KMS-11 (cell line): ENCODE measurements at regions not wholly inside any gene's neighbourhood (a gene's known extent, or its start where the extent isn't known, plus 50 kb on each side); places are given as distances from the start of the nearest gene placed in this dataset.

Source experiments
- H2AFZ ChIP-seq: fragments of 200-600 bp; sonication (generic); 2 replicates; pipeline ENCODE4 v1.6.1; 2016; ENCODE audit warnings: antibody characterized with exemption, mixed run types, low read depth
- H3K27ac ChIP-seq: fragments of 200-600 bp; sonication (generic); 2 replicates; pipeline ENCODE4 v1.6.1; 2016; ENCODE audit warnings: mild to moderate bottlenecking, mixed run types
- H3K27me3 ChIP-seq: fragments of 200-600 bp; sonication (generic); 2 replicates; pipeline ENCODE4 v1.6.1; 2017; ENCODE audit warnings: mild to moderate bottlenecking, low read depth, mixed run types, moderate library complexity; ENCODE audit not compliant: insufficient read depth
- H3K36me3 ChIP-seq: fragments of 200-600 bp; sonication (generic); 2 replicates; pipeline ENCODE4 v1.6.1; 2017; ENCODE audit warnings: mild to moderate bottlenecking, mixed run types; ENCODE audit not compliant: insufficient read depth
- H3K4me1 ChIP-seq: fragments of 200-600 bp; sonication (generic); 2 replicates; pipeline ENCODE4 v1.6.1; 2016; ENCODE audit warnings: mild to moderate bottlenecking, low read depth, mixed run types; ENCODE audit not compliant: poor library complexity, severe bottlenecking
- H3K4me2 ChIP-seq: fragments of 200-600 bp; sonication (generic); 2 replicates; pipeline ENCODE4 v1.7.0; 2016; ENCODE audit warnings: mild to moderate bottlenecking, mixed run types
- H3K4me3 ChIP-seq: fragments of 200-600 bp; sonication (generic); IDR thresholded peaks from 2 replicates; pipeline ENCODE4 v1.6.1; 2017; ENCODE audit warnings: low read depth, low read length, mixed read lengths; ENCODE audit not compliant: insufficient read depth
- H3K79me2 ChIP-seq: fragments of 200-600 bp; sonication (generic); 2 replicates; pipeline ENCODE4 v1.6.1; 2016; ENCODE audit warnings: low read depth, mixed run types; ENCODE audit not compliant: insufficient read depth
- H3K9ac ChIP-seq: fragments of 200-600 bp; sonication (generic); 2 replicates; pipeline ENCODE4 v1.6.1; 2016; ENCODE audit warnings: mild to moderate bottlenecking, mixed run types
- H4K20me1 ChIP-seq: fragments of 200-600 bp; sonication (generic); 2 replicates; pipeline ENCODE4 v1.6.1; 2016; ENCODE audit warnings: mild to moderate bottlenecking, mixed run types; ENCODE audit not compliant: insufficient read depth
- TF ChIP-seq, protein P1 (sequence below): fragments of 200-600 bp; sonication (generic); conservative IDR thresholded peaks from 2 replicates; pipeline ENCODE4 v1.6.1; 2017; ENCODE audit warnings: low read depth, mild to moderate bottlenecking, antibody characterized with exemption, low read length, moderate library complexity, mixed read lengths

DNA sequence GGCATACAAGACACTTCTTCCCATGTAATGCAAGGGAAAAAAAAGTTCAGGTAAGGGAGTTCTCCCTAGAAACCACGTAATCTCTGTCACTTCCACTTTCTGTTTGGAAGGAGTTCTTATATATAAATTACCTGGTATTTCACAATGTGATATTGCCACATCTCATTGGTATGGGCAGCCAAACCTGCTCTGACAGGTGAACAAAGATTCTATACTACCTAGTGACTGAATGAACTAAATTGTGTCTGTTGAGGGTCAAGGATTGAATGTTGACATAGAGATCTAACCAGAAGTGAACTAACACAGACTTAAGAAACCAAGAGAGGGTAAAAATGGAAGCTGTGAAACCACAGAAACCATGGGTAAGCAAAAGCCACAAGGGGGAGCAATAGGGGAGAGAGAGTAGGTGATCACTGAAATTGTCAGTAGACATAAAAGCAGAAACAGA lies 161.3 kb downstream of the RPL10L start:
- TF ChIP-seq, protein P1, sequence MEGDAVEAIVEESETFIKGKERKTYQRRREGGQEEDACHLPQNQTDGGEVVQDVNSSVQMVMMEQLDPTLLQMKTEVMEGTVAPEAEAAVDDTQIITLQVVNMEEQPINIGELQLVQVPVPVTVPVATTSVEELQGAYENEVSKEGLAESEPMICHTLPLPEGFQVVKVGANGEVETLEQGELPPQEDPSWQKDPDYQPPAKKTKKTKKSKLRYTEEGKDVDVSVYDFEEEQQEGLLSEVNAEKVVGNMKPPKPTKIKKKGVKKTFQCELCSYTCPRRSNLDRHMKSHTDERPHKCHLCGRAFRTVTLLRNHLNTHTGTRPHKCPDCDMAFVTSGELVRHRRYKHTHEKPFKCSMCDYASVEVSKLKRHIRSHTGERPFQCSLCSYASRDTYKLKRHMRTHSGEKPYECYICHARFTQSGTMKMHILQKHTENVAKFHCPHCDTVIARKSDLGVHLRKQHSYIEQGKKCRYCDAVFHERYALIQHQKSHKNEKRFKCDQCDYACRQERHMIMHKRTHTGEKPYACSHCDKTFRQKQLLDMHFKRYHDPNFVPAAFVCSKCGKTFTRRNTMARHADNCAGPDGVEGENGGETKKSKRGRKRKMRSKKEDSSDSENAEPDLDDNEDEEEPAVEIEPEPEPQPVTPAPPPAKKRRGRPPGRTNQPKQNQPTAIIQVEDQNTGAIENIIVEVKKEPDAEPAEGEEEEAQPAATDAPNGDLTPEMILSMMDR = peak; percentile 60
- no peaks in the 10 kb centered on the region for H3K79me2 ChIP-seq
- H3K4me2 ChIP-seq = peak overlapping the region; percentile 57
- peak overlapping the region; percentile 37; the same call in 1 of the 2 replicates for H3K27ac ChIP-seq
- H4K20me1 ChIP-seq = no peaks in the 10 kb centered on the region
- peaks cover 5% of the 10 kb centered on the region for H3K4me1 ChIP-seq
- H2AFZ ChIP-seq = no peak overlapping the region
- H3K36me3 ChIP-seq = no peaks in the 10 kb centered on the region
- no peak overlapping the region for H3K4me3 ChIP-seq
- H3K27me3 ChIP-seq = no peaks in the 10 kb centered on the region
- H3K9ac ChIP-seq = no peak overlapping the region; the same call in 1 of the 2 replicates

GRCh38 chr14:46488374-46488773 lies 163.2 kb downstream of the RPL10L start:
- no peak overlapping the region for H2AFZ ChIP-seq
- no peak overlapping the region for H3K27ac ChIP-seq
- no peaks in the 10 kb centered on the region for H3K79me2 ChIP-seq
- H3K4me2 ChIP-seq = no peak overlapping the region
- no peaks in the 10 kb centered on the region for H3K36me3 ChIP-seq
- TF ChIP-seq, protein P1 = no peak
- no peak overlapping the region for H3K4me3 ChIP-seq
- no peaks in the 10 kb centered on the region for H3K27me3 ChIP-seq
- H3K4me1 ChIP-seq = peaks cover 5% of the 10 kb centered on the region
- no peaks in the 10 kb centered on the region for H4K20me1 ChIP-seq
- H3K9ac ChIP-seq = no peak overlapping the region

GRCh38 chr14:46487582-46488350 lies 163.8 kb downstream of the RPL10L start:
- H3K4me2 ChIP-seq = no peak overlapping the region
- H3K9ac ChIP-seq = no peak overlapping the region
- H3K4me3 ChIP-seq = no peak overlapping the region
- H4K20me1 ChIP-seq = no peaks in the 10 kb centered on the region
- no peak overlapping the region for H2AFZ ChIP-seq
- no peaks in the 10 kb centered on the region for H3K27me3 ChIP-seq
- no peak overlapping the region for H3K27ac ChIP-seq
- no peaks in the 10 kb centered on the region for H3K36me3 ChIP-seq
- H3K4me1 ChIP-seq = peaks cover 5% of the 10 kb centered on the region
- TF ChIP-seq, protein P1 = no peak
- H3K79me2 ChIP-seq = no peaks in the 10 kb centered on the region

DNA sequence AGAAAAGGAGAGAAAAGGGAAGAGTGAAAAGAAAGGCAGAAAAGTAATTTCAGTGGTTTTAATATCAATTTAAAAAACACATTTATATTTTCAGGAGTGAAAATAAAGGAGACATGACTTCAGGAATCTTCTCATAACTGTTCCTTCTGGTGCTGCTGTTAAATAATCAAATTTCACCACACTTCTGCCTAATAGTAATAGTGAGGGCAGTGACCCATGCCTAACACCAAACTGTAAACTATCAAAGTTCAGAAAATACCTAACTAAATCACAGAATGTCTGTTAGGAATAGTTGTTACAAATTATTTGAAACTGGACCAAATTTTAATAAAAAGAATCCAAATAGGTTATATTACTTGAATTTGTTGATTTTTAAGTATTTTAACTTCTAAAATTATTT lies 169.4 kb downstream of the RPL10L start:
- Histone ChIP-seq H3K9ac (no peak overlapping the region), H3K36me3 (no peaks in the 10 kb centered on the region), H3K4me2 (no peak overlapping the region), H4K20me1 (no peaks in the 10 kb centered on the region), H2AFZ (no peak overlapping the region), H3K79me2 (no peaks in the 10 kb centered on the region), H3K4me3 (no peak overlapping the region), H3K27me3 (no peaks in the 10 kb centered on the region), H3K27ac (no peak overlapping the region), H3K4me1 (no peaks in the 10 kb centered on the region)
- TF ChIP-seq, protein P1 = no peak
